B cell (primary cell): ENCODE measurements at regions not wholly inside any gene's neighbourhood (a gene's known extent, or its start where the extent isn't known, plus 50 kb on each side); places are given as distances from the start of the nearest gene placed in this dataset.
"Not testable (repeated sequence)": the region's sequence is repeated elsewhere in the genome, so short reads cannot be mapped to it uniquely, and the experiment has no call there.

Experiments
- ATAC-seq: fragments of 200-7000 bp; cut with Tn5 transposase; one replicate; pipeline ENCODE4 v1.10.0; 2021; ENCODE audit warnings: low read depth, mild to moderate bottlenecking, moderate number of reproducible peaks, moderate library complexity
- CTCF ChIA-PET: fragments of 350-600 bp; sonication (Branson Sonifier 250); formaldehyde crosslinking; loops from one replicate; lab custom pipeline; 2021; ENCODE audit warnings: antibody characterized with exemption, inconsistent platforms; lab: Charles Lee
- POLR2A ChIA-PET: fragments of 350-600 bp; sonication (Branson Sonifier 250); formaldehyde crosslinking; loops from one replicate; lab custom pipeline; 2021; ENCODE audit warnings: antibody characterized with exemption; lab: Charles Lee
- DNase-seq: peaks from one replicate; pipeline ENCODE4 v3.0.0; 2013
- H2AFZ ChIP-seq: 2 replicates; pipeline ENCODE4 v1.6.1; 2012; ENCODE audit warnings: mild to moderate bottlenecking, low read depth, low read length; ENCODE audit not compliant: insufficient read depth, poor library complexity, severe bottlenecking
- H3K27ac ChIP-seq, 2 donors: 1 replicate in 1 of 2; 2 replicates in 1 of 2; pipeline ENCODE4 v1.5.1; 2012 to 2013; ENCODE audit warnings: low read length in 2 of 2, mild to moderate bottlenecking in 2 of 2, moderate library complexity in 1 of 2
- H3K27me3 ChIP-seq, 4 experiments: fragments of 200-600 bp in 1 of 4; sonication (generic) in 1 of 4; replicated peaks in 1 of 4; 1 replicate in 2 of 4; 2 replicates in 2 of 4; pipeline versions ENCODE4 v1.6.1 to v1.7.0; 2013 to 2016; ENCODE audit warnings: low read length in 3 of 4, mild to moderate bottlenecking in 2 of 4, mixed read lengths in 1 of 4, moderate library complexity in 1 of 4; ENCODE audit not compliant: insufficient read depth in 4 of 4, control insufficient read depth in 3 of 4; ENCODE audit errors: control extremely low read depth in 1 of 4
- H3K36me3 ChIP-seq, 2 experiments: replicated peaks in 1 of 2; 1 replicate in 1 of 2; 2 replicates in 1 of 2; pipeline versions ENCODE4 v1.6.1 to v1.7.1; 2013; ENCODE audit warnings: low read length in 1 of 2; ENCODE audit not compliant: insufficient read depth in 2 of 2, control insufficient read depth in 1 of 2; ENCODE audit errors: control extremely low read depth in 1 of 2, extremely low read depth in 1 of 2
- H3K4me1 ChIP-seq, 2 donors: fragments of 200-600 bp in 1 of 2; sonication (generic) in 1 of 2; 1 replicate in 1 of 2; 2 replicates in 1 of 2; pipeline versions ENCODE4 v1.5.1 to v1.6.1; 2013 to 2017; ENCODE audit warnings: low read length in 2 of 2; ENCODE audit not compliant: control insufficient read depth in 2 of 2, insufficient read depth in 2 of 2
- H3K4me2 ChIP-seq: replicated peaks from 2 replicates; pipeline ENCODE3; 2012; ENCODE audit warnings: mild to moderate bottlenecking, low read depth, low read length; ENCODE audit not compliant: poor library complexity, severe bottlenecking
- H3K4me3 ChIP-seq, 5 experiments: fragments of 200-600 bp in 1 of 5; sonication (generic) in 1 of 5; 1 replicate in 3 of 5; 2 replicates in 2 of 5; pipeline versions ENCODE4 v1.5.1 to v1.7.0; 2011 to 2016; ENCODE audit warnings: low read length in 4 of 5, mild to moderate bottlenecking in 4 of 5, low read depth in 2 of 5, control low read depth in 1 of 5, moderate library complexity in 1 of 5; ENCODE audit not compliant: insufficient read depth in 1 of 5; ENCODE audit errors: control extremely low read depth in 1 of 5, extremely low read depth in 1 of 5
- H3K79me2 ChIP-seq: fragments of 200-600 bp; sonication (generic); one replicate; pipeline ENCODE4 v1.6.0; 2016; ENCODE audit warnings: low read length; ENCODE audit not compliant: control insufficient read depth, insufficient read depth
- H3K9ac ChIP-seq: fragments of 200-600 bp; sonication (generic); 2 replicates; pipeline ENCODE4 v1.6.1; 2017; ENCODE audit warnings: mild to moderate bottlenecking, low read length, moderate library complexity
- H3K9me3 ChIP-seq, 3 donors: one replicate each; pipeline versions ENCODE4 v1.6.1 to v1.7.1; 2013; ENCODE audit warnings: low read length in 2 of 3; ENCODE audit not compliant: control insufficient read depth in 2 of 3, insufficient read depth in 1 of 3; ENCODE audit errors: control extremely low read depth in 1 of 3
- H4K20me1 ChIP-seq: 2 replicates; pipeline ENCODE4 v1.6.0; 2012; ENCODE audit warnings: mild to moderate bottlenecking, low read length; ENCODE audit not compliant: insufficient read depth, control insufficient read depth, poor library complexity, severe bottlenecking
- H3K27ac Mint-ChIP-seq: one replicate; pipeline ENCODE4 v1.8.0; 2021; ENCODE audit warnings: mixed read lengths
- H3K27me3 Mint-ChIP-seq: one replicate; pipeline ENCODE4 v1.8.0; 2021; ENCODE audit warnings: mixed read lengths
- H3K4me1 Mint-ChIP-seq: one replicate; pipeline ENCODE4 v1.8.0; 2021; ENCODE audit warnings: mixed read lengths
- H3K4me3 Mint-ChIP-seq: one replicate; pipeline ENCODE4 v1.8.0; 2021; ENCODE audit warnings: mixed read lengths
- H3K9me3 Mint-ChIP-seq: one replicate; pipeline ENCODE4 v1.8.0; 2022; ENCODE audit warnings: mixed read lengths; ENCODE audit not compliant: insufficient read depth
- CTCF ChIP-seq: fragments of 200-600 bp; IDR thresholded peaks from one replicate; pipeline ENCODE4 v1.8.0; 2022; ENCODE audit warnings: antibody characterized with exemption, mild to moderate bottlenecking
- EZH2 ChIP-seq: IDR thresholded peaks from 2 replicates; pipeline ENCODE4 v1.6.1; 2012; ENCODE audit warnings: borderline replicate concordance, low read depth, mild to moderate bottlenecking, moderate library complexity, low read length; ENCODE audit not compliant: insufficient read depth, poor library complexity, severe bottlenecking
- WGBS: methylation state at CpG from one replicate; pipeline ENCODE4 v1.1.5; 2013; ENCODE audit warnings: missing lambda C conversion rate; ENCODE audit not compliant: insufficient coverage; 5-methylcytosine and 5-hydroxymethylcytosine counted together
- intact Hi-C: fragments of 100-400 bp; cut with micrococcal nuclease; formaldehyde crosslinking; loops from one replicate; pipeline ENCODE4 v1.10.0; 2022

- H3K9me3 ChIP-seq, H4K20me1 ChIP-seq, H3K36me3 ChIP-seq, H3K27ac ChIP-seq, H3K4me3 ChIP-seq, H3K9me3 Mint-ChIP-seq, H3K79me2 ChIP-seq, H2AFZ ChIP-seq, H3K27me3 ChIP-seq, H3K27me3 Mint-ChIP-seq, POLR2A ChIA-PET: not testable (repeated sequence)
- H3K4me1 ChIP-seq: peaks cover 9 to 12% of the 10 kb centered on the region in 2 donors
- peak overlapping the region; percentile 6 for H3K9ac ChIP-seq
- H3K4me2 ChIP-seq: peak overlapping the region; percentile 40
- Mint-ChIP-seq H3K27ac (peak overlapping the region; percentile 27), H3K4me3 (peak overlapping the region; percentile 23), H3K4me1 (peaks cover 31% of the 10 kb centered on the region)
- intact Hi-C loops: loop anchor here (10.0 kb wide), 1 partner anchor 588 kb away; the partner anchor contains the start of gene ZNF786
- DNase-seq (peak; percentile 69), ATAC-seq (peak; percentile 87)
- CTCF ChIA-PET: interaction anchor here (0.8 to 5.5 kb wide), 3 partner anchors 21 to 456 kb away, joined by 4 to 30 read pairs (median 17); no protein-coding TSS in a partner anchor
- WGBS: 57% methylated on average over 3 of the region's 7 CpGs
Measured at GRCh38 chr7:148507064-148507573, 83.4 kb upstream of the C7orf33 start.

DNA sequence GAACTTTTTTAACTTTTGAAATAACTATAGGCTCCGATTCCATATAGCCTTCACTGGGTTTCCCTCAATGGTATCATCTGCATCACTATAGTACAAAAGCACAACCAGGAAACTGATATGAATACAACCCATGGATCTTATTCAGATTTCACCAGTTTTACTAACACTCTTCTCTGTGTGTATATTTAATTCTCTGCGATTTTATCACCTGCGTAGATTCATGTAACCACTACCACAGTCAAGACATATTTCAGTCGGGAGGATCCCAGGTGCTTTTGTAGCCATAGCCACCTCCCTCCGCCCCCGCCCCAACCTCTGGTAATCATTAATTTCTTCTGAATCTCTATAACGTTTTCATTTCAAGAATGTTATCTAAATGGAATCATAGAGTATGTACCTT lies 82.8 kb upstream of the C7orf33 start:
- Histone ChIP-seq H3K79me2 (no peaks in the 10 kb centered on the region), H3K27me3 (no peaks in the 10 kb centered on the region), H3K4me3 (no peak overlapping the region), H3K4me1 (peaks cover 3 to 9% of the 10 kb centered on the region in 2 donors), H4K20me1 (no peaks in the 10 kb centered on the region), H2AFZ (no peak overlapping the region), H3K27ac (no peak overlapping the region), H3K9me3 (no peaks in the 10 kb centered on the region), H3K36me3 (no peaks in the 10 kb centered on the region), H3K9ac (no peak overlapping the region), H3K4me2 (no peak overlapping the region)
- Mint-ChIP-seq H3K27ac (peak overlapping the region; percentile 3), H3K4me3 (no peak overlapping the region), H3K27me3 (no peaks in the 10 kb centered on the region), H3K4me1 (peaks cover 26% of the 10 kb centered on the region), H3K9me3 (no peaks in the 10 kb centered on the region)
- DNase-seq (no peak), ATAC-seq (no peak)
- ChIA-PET CTCF (no interaction called here), POLR2A (no interaction called here)
- no CpG with 5 or more reads among the region's 7 CpGs for WGBS
- intact Hi-C loops: loop anchor here (10.0 kb wide), 1 partner anchor 587 kb away; the partner anchor contains the start of gene ZNF786
- TF ChIP-seq CTCF (no peak), EZH2 (no peak)
